HS-27A (cell line): ENCODE measurements at regions not wholly inside any gene's neighbourhood (a gene's known extent, or its start where the extent isn't known, plus 50 kb on each side); places are given as distances from the start of the nearest gene placed in this dataset.
"Not testable (repeated sequence)": the region's sequence is repeated elsewhere in the genome, so short reads cannot be mapped to it uniquely, and the experiment has no call there.

Experiments
- DNase-seq: peaks from one replicate; pipeline ENCODE4 v3.0.0-alpha.2; 2012; ENCODE audit warnings: low read depth, missing footprints

DNA sequence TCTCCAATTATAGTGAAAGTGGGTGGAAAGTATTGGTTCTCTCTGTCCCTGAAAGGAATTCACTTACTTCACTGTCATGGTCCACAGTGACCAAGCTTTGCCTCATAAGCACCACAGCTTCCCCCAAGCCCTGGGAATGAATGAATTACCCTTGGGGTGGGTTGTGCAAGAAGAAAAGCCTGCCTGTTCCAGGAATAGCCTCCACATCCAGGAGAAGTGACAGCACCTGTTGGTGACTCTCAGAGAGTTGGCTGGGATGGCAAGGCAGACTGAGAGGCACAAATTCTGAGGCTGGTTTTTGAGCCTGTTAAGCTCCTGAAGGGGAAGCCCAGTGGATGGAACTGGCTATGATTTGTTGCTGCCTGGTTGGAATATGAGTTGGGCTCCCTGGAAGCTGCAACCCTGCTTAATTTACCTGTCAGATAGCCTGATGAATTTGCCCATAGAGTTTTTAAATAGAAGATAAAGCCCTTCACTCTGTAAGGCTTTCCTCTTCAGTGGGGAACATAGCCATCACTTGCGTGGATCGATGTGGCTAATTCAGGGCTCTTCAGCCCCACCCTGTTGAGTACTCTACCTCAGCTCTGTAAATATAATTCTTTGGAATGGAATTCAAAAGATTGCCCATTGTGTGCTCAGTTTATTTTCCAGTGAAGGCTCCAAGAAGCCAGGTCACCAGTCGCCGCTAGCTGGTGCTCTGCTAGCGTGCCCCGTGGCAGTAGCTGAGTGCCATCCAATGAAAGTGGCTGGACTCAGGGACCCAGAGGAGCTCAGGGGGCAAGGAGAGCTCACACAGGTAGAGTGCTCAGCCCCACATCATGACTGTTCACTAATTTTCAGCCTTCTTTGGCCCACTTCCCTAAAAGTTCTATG, 479.3 kb downstream of the IRS1 start:
- DNase-seq, result no peak

DNA sequence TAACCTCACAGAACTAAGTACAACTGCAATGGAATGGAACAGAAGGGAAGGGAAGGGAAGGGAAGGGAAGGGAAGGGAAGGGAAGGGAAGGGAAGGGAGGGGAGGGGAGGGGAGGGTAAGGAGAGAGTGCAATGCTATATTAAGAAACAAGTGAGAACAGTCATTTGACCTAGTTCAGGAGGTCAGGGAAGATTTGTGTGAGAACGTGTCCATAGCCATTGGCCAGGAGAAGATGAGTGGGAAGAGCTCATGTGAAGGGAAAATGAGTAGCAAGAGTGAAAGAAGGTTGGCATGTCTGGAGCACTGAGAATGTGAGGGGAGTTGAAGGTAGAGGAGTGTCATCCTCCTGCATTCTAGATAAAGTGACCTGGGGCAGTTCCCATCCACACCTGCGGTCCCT, 481.6 kb downstream of the IRS1 start:
- DNase-seq, result no peak

DNA sequence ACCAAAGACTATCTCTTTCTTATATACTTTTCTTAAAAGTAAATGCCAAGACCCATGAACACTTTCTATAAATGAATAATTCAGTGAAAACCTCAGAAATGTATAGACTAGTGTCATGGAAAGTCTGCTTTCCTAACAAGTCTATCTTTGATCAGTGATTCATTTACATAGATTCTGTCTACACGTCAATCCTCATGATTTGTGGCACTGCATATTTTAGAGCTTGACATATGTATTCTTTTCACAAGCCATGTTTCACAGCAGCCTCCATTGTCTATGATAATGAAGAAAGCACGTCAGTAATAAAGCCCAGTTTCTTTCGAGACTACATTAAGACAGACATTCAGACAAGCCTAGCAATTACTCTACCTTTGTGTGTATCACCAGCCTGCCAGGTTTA, 486.6 kb downstream of the IRS1 start:
- no peak for DNase-seq

DNA sequence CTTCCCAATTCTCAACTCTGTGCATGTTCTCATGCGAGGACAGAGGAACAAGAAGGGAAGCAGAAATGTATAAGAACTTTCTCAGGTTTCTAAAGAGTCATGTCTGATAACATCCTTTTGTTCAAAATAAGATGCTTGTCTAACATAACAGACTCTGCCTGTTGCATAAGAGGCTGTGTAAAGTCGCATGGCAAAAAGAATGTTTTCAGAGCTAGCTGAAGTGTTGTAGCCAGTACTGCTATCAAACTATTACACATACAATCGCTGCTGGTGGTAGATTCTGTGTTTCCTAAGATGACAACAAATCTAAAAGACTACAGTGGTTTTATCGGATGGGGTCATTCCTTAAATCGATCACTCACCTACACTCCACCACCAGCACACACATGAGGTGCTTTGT, 487.5 kb downstream of the IRS1 start:
- no peak for DNase-seq

DNA sequence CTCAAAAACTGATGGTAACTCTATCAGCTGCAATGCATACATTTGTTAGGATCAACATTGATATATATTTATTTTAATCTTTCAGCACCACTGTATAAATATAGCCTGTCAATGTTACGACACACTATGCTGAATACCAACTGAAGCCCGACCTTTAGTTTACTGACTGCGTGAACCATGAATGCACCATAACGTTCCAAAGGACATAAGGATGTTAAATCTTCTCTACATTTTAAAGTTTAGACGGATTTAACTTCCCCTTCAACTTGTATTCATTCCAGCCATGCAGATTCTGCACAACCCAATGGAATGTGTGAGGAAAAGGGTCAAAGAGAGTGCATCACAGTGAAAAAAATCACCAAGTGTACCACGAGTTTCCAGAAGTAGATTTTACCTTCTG, 489.5 kb downstream of the IRS1 start:
- no peak for DNase-seq

DNA sequence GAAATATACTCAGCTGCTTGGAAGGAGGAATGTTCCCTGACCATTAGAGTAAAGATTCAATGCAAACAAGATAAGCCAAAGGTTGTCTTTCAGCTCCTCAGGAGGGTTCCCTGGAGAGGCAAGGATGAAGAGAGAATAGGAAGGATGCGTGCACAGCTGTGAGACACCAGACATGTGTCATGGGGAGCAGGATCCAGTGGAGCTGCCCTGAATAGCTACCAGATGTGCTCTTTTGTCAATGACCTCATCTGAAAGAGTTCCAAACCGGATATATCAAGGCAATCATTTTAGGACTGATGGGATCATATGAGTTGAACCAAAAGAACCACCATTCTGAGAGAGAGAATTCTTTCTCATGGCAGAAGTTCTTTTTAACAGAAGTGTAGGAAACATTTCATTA, 490.6 kb downstream of the IRS1 start:
- no peak for DNase-seq

DNA sequence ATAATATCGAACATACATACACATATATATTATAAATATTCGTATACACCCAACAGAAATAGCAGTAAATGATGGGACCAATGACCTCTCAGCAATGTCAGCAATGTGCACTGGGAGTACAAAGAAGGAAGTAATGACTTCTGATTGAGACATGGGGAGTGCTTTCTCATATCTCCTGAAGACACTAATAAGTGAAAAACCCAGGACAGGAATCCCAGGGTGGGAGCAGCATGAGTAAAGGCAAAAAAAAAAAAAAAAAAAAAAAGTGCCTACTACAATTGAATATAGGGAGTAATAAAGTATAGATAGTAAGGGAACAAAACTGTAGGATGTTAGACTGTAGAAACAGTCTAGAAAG, 491.3 kb downstream of the IRS1 start:
- DNase-seq, result no peak

DNA sequence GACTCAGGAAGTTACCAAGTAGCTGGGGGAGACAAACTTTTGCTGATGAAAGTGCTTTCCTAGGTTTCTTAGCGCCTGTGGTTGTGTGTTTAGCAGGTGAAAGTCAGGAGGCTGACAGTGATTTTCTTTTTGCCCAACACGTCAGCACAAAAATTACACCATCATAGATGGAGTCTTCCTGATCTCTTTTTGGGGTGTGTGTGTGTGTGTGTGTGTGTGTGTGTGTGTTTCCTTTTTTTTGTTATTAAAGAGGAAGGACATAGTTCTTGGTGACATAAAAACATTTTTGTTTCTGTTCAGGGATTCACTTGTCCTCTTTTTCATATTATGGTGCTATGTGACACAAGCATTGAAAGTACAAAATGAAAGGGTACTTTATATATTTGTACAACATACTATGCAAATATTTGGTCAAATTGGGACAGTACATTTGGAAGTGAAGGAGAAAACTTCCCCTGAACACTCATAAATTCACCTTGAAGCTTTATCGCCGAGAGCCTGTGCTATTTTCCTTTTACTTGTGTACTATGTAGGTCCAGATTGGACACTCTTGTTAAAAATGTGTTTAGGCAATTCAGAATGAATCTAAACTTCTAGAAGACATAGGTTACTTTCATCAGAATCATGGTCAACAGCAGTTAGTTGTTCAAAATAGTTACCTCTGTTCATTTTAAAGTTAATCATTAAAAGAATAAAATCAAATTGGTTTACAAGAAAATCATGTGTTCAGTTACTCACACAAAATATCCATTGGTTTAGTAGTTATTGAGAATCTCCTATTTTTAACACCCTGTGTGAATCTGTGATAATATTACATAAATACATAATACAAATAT, 491.9 kb downstream of the IRS1 start:
- no peak for DNase-seq

DNA sequence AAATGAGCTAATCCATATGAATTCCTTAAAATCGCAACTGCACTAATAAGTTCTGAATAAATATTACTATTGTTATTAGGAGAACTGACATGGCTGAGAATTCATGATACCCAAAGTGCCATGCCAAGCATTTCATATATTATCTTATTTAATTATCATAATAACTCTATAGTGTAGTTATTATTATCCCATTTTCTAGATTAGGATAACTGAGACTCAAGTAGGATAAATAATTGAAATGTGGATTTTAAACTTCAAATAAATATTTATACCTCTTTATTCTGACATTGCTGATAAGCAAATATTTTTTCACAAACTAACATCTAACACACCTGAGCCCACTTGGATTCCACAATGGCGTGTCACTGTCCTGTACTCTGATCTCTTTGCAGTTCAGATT, 492.7 kb downstream of the IRS1 start:
- no peak for DNase-seq

DNA sequence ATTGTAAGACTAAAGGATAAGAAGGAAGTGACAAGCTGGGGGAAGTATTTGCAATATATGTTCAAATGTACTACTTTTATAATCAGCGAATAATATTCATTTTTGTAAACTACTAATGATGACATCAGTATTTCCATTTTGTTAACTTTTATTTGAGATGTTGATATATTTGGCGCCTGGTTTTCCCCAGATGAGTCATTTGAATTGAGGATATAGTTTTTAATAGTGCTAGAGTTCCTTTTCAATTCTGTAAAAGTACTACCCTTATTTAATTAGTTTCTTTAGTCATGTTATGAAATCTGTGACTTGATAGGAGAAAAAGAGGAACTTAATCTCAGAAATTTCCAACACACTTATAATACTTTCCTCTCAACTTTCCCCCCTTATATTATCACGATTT, 495.3 kb downstream of the IRS1 start:
- DNase-seq, result no peak

DNA sequence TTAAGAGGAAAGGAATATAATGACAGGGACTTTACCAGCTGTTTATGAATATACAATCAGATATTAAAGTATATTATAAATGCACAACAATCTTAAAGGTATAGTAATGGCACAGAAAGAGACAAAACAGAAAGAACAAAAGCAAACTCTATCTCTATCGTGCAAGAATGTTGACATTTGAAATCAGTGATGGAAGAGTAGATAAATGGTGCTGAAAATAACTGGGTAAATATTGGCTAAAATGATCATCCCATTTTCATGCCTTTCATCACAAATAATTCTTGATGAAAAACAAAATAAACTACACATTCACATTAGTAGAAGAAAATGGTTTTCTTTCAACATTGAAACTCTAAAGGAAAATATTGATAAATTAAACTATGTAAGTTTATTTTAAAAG, 495.9 kb downstream of the IRS1 start:
- DNase-seq, result no peak

DNA sequence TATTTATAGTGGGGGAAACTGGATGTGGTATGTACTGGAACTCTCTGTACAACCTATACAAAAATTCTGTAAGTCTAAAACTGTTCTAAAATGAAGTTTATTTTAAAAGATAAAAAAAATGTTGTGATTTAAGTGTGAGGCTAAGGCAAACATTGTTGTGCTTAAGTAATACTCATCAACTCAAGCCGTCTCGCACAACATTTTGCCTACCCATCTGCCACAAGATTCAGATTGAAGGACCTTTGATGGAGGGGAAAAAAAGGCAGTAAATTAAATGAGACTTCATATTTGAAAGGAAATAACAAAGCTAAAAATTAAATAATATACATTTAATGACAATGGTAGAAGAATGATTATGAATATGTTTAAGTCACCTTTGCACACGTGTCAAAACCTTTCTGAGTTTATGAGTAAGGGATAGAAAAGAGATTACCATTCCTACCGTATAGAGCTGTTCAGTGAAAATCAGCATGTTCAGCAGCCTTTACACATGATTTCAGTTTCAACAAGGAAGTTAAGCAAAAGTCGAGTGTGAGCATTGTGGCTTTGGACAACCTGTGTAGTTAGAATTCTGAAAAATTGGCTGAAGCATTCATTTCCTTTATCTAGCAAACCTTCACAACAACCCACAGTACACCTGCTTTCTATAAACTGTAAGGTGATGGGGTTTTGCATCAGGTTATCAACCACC, 499.3 kb downstream of the IRS1 start:
- DNase-seq, result no peak

DNA sequence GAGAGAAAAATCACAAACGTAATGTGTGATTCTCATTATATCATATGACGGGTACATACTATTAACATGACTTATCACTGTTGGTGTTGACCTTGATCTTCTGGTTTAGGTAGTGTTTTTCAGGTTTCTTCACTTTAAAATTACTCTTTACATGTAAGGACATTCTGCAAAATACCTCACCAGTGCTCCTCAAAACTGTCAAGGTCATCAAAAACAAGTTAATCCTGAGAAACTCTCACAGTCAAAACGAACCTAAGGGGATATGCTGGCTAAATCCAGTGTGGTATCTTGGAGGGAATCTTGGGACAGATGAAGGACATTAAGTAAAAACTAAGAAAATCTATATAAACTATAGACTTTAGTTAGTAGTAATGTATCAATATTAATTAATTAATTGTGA, 499.8 kb downstream of the IRS1 start:
- no peak for DNase-seq

DNA sequence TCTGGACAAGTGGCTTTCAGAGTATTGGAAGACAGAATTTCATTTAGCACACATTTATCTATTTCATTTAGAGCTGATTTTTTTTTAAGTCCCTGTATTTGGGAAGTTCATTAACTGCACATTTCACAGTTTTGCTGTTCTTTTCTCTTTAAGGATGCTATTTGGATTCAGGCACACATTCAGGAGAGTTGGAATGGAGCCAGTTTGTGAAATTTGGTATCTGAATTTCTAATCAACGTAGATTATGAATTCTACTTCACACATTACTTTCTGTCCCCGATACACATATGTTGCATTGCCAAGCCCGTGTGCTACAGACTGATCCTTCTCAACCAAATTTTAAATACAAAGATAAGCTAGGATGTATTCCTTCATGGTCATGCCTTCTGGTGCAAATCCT, 503.9 kb downstream of the IRS1 start:
- no peak for DNase-seq

DNA sequence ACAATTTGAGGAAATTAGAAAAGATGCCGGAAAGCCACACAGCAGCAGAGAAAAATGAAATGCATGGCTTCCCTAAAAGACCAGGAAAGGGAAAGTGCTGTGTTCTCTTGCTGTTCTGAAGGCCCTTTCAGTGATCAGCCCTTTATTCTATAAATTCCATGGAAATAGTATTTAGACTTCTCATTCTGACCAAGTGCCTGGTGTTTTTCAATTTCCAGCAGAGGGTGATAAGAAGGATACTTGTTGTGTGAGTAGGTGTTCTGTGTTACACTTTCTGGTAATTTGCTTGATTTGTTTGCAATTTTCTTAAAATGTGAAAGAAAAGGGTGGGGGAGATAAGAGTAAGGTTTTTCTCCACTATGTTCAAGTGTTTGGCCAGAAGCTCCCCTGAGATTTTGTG, 504.5 kb downstream of the IRS1 start:
- no peak for DNase-seq

DNA sequence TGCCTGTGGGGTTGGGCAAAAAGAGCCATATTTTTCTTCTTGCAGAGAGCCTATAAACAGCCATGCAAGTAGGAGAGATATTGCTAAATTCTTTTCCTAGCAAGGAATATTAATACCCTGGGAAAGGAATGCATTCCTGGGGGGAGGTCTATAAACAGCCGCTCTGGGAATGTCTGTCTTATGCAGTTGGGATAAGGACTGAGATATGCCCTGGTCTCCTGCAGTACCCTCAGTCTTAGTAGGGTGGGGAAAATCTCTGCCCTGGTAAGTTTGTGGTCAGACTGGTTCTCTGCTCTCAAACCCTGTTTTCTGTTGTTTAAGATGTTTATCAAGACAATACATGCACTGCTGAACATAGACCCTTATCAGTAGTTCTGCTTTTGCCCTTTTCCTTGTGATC, 508.3 kb downstream of the IRS1 start:
- not testable (repeated sequence) for DNase-seq

DNA sequence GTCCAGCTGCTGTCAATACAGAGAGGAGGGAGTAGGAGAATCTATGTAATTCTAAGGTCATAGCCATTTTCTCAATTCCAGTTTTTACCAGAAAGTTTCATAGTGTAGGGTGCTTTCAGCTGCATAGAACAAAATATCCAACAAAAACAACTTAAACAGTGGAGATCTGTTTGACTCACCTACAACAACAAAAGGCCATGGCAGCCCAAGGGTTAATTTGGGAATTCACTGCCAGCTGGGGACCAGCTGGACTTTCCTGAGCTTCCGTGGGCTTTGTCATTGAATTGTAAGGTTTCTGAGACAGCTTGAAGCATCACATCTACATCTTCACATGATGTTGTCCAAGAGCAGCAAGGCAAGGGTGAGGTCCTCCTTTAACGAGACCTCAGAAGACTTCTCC, 512.7 kb downstream of the IRS1 start:
- DNase-seq, result no peak

DNA sequence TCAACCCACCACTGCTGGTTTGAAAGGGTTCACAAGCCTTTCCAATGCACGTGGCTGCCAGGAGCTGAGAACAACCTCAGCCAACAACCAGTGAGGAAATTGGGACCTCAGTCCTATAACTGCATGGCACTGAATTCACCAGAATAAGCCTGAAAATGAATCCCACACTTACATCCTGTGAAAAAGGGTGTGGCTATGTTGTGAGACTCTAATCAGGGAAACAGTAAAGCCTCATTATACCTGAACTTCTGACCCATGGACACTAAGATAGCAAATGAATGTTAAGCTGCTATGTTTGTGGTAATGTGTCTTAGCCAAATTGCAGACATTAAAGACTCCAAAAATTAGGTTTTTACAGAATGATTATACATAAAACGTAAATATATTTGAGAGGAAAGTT, 515.8 kb downstream of the IRS1 start:
- DNase-seq, result no peak

DNA sequence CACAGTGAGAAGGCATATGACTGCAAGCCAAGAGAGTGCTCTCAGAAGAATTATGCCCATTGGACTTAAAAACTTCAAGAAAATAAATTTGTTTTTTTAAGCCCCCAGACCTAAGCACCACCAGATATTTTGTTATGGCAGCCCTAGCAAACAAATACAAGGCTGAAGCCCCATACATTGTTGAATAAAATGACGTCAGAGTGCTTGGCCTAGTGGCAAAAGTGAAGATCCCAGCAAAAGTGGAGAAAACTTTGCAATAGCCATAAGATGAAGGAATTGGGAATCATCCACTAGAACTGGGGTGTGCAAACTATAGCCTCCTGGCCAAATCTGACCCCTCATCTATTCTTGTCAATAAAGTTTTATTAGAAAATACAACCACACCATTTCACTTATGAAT, 517.5 kb downstream of the IRS1 start:
- DNase-seq, result no peak

DNA sequence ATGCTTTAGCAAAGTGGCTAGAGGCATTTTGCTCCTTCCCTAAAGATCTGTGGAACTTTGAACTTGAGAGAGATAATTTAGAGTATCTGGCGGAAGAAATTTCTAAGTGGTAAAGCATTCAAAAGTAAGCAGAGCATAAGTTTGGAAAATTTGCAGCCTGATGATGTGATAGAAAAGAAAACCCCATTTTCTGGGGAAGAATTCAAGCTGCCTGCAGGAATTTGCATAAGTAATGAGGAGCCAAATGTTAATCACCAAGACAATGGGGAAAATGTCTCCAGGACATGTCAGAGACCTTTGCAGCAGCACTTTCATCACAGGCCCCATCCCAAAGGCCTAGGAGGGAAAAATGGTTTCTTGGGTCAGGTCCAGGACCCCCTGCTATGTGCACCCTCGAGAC, 519.5 kb downstream of the IRS1 start:
- DNase-seq, result not testable (repeated sequence)

DNA sequence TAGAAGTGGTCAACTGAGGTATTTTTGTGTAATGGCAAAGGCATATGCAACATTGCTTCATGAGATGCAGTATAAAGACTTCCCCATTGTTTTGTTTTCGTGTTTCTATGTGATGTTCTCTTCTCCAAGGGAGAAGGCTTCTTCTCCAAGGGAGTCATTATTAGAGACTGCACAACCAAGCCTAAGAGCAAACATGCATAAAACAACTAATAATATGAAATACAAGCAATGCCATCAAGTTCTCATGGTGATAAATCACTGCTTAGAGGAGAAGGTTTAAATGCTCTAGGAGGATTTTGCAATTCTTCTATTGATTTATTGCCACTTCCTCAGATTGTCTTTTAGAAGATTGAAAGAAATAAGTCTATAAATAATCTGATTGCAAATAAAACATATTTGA, 524.4 kb downstream of the IRS1 start:
- no peak for DNase-seq

DNA sequence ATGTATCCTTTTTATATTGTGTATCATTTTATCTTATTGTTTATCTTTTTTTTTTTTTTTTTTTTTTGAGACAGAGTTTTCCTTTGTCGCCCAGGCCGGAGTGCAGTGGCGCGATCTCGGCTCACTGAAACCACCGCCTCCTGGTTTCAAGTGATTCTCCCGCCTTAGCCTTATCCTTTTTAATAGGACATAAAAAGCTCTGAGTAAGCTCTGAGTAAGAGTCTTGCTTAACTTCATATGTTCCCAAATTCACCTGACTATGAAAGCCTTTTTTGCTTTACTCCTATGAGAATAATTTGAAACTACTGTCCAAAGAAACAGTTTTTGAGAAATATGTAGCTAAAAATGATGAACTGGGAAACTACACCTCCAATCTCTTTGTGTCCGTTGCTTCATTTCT, 525.5 kb downstream of the IRS1 start:
- no peak for DNase-seq

DNA sequence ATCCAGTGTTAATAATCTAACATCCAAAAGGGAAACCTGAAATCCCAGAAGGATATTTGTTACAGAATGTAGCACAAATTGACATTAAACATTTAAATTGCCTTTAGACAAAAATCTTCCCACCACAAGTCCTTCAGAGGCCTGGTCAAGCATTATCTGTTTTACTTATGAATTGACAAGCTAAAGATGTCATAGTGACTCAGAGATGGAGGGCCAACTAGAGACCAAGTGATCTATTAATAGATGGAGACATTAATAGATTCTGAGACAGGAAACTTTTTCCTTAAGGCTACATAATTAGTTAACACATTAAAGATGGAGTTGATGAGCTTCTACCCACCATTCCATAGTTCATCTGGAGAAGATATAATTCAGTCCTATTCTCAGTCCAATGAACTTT, 526.2 kb downstream of the IRS1 start:
- DNase-seq, result no peak
